ENCODE measurements at regions not wholly inside any gene's neighbourhood (a gene's known extent, or its start where the extent isn't known, plus 50 kb on each side); places are given as distances from the start of the nearest gene placed in this dataset.

DNA sequence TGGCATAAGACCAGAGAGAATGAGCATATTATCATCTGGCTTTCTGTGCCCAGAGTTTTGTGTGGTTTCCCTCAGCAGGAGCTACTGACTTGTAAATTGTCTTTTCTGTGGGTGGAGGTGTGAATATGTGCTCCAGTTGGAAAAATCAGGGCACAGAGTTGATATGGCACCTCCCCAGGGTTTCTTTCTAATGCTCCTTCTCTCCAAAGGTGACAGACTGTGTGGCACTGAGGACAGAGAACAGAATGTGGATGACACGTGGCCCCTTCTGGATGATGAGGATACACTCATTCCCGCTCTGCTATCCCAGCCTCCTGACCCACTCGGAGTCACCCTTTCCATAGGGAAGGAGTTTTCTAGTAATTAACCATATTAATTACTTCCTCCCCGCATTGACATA, 221.0 kb downstream of the ICE1 start:
- TF ChIP-seq CTCF (IDR thresholded peaks at IDR 0.05; ENCODE audit: poor library complexity, severe bottlenecking) = no peak
- TF ChIP-seq, protein P1, sequence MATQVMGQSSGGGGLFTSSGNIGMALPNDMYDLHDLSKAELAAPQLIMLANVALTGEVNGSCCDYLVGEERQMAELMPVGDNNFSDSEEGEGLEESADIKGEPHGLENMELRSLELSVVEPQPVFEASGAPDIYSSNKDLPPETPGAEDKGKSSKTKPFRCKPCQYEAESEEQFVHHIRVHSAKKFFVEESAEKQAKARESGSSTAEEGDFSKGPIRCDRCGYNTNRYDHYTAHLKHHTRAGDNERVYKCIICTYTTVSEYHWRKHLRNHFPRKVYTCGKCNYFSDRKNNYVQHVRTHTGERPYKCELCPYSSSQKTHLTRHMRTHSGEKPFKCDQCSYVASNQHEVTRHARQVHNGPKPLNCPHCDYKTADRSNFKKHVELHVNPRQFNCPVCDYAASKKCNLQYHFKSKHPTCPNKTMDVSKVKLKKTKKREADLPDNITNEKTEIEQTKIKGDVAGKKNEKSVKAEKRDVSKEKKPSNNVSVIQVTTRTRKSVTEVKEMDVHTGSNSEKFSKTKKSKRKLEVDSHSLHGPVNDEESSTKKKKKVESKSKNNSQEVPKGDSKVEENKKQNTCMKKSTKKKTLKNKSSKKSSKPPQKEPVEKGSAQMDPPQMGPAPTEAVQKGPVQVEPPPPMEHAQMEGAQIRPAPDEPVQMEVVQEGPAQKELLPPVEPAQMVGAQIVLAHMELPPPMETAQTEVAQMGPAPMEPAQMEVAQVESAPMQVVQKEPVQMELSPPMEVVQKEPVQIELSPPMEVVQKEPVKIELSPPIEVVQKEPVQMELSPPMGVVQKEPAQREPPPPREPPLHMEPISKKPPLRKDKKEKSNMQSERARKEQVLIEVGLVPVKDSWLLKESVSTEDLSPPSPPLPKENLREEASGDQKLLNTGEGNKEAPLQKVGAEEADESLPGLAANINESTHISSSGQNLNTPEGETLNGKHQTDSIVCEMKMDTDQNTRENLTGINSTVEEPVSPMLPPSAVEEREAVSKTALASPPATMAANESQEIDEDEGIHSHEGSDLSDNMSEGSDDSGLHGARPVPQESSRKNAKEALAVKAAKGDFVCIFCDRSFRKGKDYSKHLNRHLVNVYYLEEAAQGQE (IDR thresholded peaks at IDR 0.05; ENCODE audit: borderline replicate concordance) = no peak
- no peak for TF ChIP-seq MXI1 (conservative IDR thresholded peaks at IDR 0.05; ENCODE audit: poor library complexity, severe bottlenecking)
- TF ChIP-seq POLR2AphosphoS5 (IDR thresholded peaks at IDR 0.05) = no peak
- no peak for TF ChIP-seq EP300 (conservative IDR thresholded peaks at IDR 0.05; ENCODE audit: poor library complexity, severe bottlenecking)
- no peak for TF ChIP-seq SMC3 (conservative IDR thresholded peaks at IDR 0.05; ENCODE audit: poor library complexity)
- TF ChIP-seq EZH2 (IDR thresholded peaks at IDR 0.05; ENCODE audit: borderline replicate concordance, insufficient read depth, low read length, poor library complexity, severe bottlenecking) = no peak
- TF ChIP-seq RAD21 (conservative IDR thresholded peaks at IDR 0.05) = no peak

All from neural cell (in vitro differentiated cells).